ENCODE measurements at regions not wholly inside any gene's neighbourhood (a gene's known extent, or its start where the extent isn't known, plus 50 kb on each side); places are given as distances from the start of the nearest gene placed in this dataset.

- Histone ChIP-seq H3K9me3 (ENCODE audit: control insufficient read depth, insufficient read depth, low read depth, low read length) (no peaks in the 10 kb centered on the region), H3K4me1 (ENCODE audit: control insufficient read depth, insufficient read depth, low read length) (no peaks in the 10 kb centered on the region), H3K27me3 (ENCODE audit: control insufficient read depth, insufficient read depth, low read length) (no peaks in the 10 kb centered on the region), H3K27ac (ENCODE audit: low read depth, low read length) (no peak overlapping the region), H3K4me3 (ENCODE audit: low read depth, low read length) (no peak overlapping the region), H3K9ac (ENCODE audit: low read length) (no peak overlapping the region), H3K36me3 (ENCODE audit: control insufficient read depth, insufficient read depth, low read length) (no peaks in the 10 kb centered on the region)
Observed at GRCh38 chr12:59030415-59030814, 110.1 kb upstream of the LRIG3 start.

- H3K4me3 ChIP-seq (ENCODE audit: low read depth, low read length), result no peak overlapping the region
Observed at GRCh38 chr12:59027199-59027598, 106.9 kb upstream of the LRIG3 start.

GRCh38 chr12:59023861-59024424, 103.6 kb upstream of the LRIG3 start:
- H3K4me1 ChIP-seq (ENCODE audit: control insufficient read depth, insufficient read depth, low read length), result no peaks in the 10 kb centered on the region
- no peak overlapping the region for H3K27ac ChIP-seq (ENCODE audit: low read depth, low read length)
- no peaks in the 10 kb centered on the region for H3K9me3 ChIP-seq (ENCODE audit: control insufficient read depth, insufficient read depth, low read depth, low read length)
- no peaks in the 10 kb centered on the region for H3K36me3 ChIP-seq (ENCODE audit: control insufficient read depth, insufficient read depth, low read length)
- H3K4me3 ChIP-seq (ENCODE audit: low read depth, low read length), result no peak overlapping the region
- no peaks in the 10 kb centered on the region for H3K27me3 ChIP-seq (ENCODE audit: control insufficient read depth, insufficient read depth, low read length)
- H3K9ac ChIP-seq (ENCODE audit: low read length), result no peak overlapping the region

More at GRCh38 chr12:59027199-59027598, 106.9 kb upstream of the LRIG3 start:
- Histone ChIP-seq H3K4me1 (ENCODE audit: control insufficient read depth, insufficient read depth, low read length) (no peaks in the 10 kb centered on the region), H3K9ac (ENCODE audit: low read length) (no peak overlapping the region), H3K27ac (ENCODE audit: low read depth, low read length) (no peak overlapping the region), H3K9me3 (ENCODE audit: control insufficient read depth, insufficient read depth, low read depth, low read length) (no peaks in the 10 kb centered on the region), H3K36me3 (ENCODE audit: control insufficient read depth, insufficient read depth, low read length) (no peaks in the 10 kb centered on the region), H3K27me3 (ENCODE audit: control insufficient read depth, insufficient read depth, low read length) (no peaks in the 10 kb centered on the region)

GRCh38 chr12:59020073-59020946, 100.0 kb upstream of the LRIG3 start:
- Histone ChIP-seq H3K36me3 (ENCODE audit: control insufficient read depth, insufficient read depth, low read length) (no peaks in the 10 kb centered on the region), H3K9me3 (ENCODE audit: control insufficient read depth, insufficient read depth, low read depth, low read length) (no peaks in the 10 kb centered on the region), H3K9ac (ENCODE audit: low read length) (no peak overlapping the region), H3K4me1 (ENCODE audit: control insufficient read depth, insufficient read depth, low read length) (no peaks in the 10 kb centered on the region), H3K27ac (ENCODE audit: low read depth, low read length) (no peak overlapping the region), H3K27me3 (ENCODE audit: control insufficient read depth, insufficient read depth, low read length) (no peaks in the 10 kb centered on the region), H3K4me3 (ENCODE audit: low read depth, low read length) (no peak overlapping the region)

GRCh38 chr12:59014885-59015284, 94.6 kb upstream of the LRIG3 start:
- Histone ChIP-seq H3K4me1 (ENCODE audit: control insufficient read depth, insufficient read depth, low read length) (no peaks in the 10 kb centered on the region), H3K27ac (ENCODE audit: low read depth, low read length) (no peak overlapping the region), H3K4me3 (ENCODE audit: low read depth, low read length) (no peak overlapping the region), H3K27me3 (ENCODE audit: control insufficient read depth, insufficient read depth, low read length) (no peaks in the 10 kb centered on the region), H3K9me3 (ENCODE audit: control insufficient read depth, insufficient read depth, low read depth, low read length) (no peaks in the 10 kb centered on the region), H3K9ac (ENCODE audit: low read length) (no peak overlapping the region), H3K36me3 (ENCODE audit: control insufficient read depth, insufficient read depth, low read length) (no peaks in the 10 kb centered on the region)

- Histone ChIP-seq H3K36me3 (ENCODE audit: control insufficient read depth, insufficient read depth, low read length) (no peaks in the 10 kb centered on the region), H3K4me3 (ENCODE audit: low read depth, low read length) (no peak overlapping the region), H3K9me3 (ENCODE audit: control insufficient read depth, insufficient read depth, low read depth, low read length) (no peaks in the 10 kb centered on the region), H3K4me1 (ENCODE audit: control insufficient read depth, insufficient read depth, low read length) (no peaks in the 10 kb centered on the region), H3K27me3 (ENCODE audit: control insufficient read depth, insufficient read depth, low read length) (no peaks in the 10 kb centered on the region), H3K9ac (ENCODE audit: low read length) (no peak overlapping the region), H3K27ac (ENCODE audit: low read depth, low read length) (no peak overlapping the region)
Observed at GRCh38 chr12:59010941-59011340, 90.6 kb upstream of the LRIG3 start.

GRCh38 chr12:59010118-59010517, 89.8 kb upstream of the LRIG3 start:
- Histone ChIP-seq H3K4me1 (ENCODE audit: control insufficient read depth, insufficient read depth, low read length) (no peaks in the 10 kb centered on the region), H3K9me3 (ENCODE audit: control insufficient read depth, insufficient read depth, low read depth, low read length) (no peaks in the 10 kb centered on the region), H3K9ac (ENCODE audit: low read length) (no peak overlapping the region), H3K36me3 (ENCODE audit: control insufficient read depth, insufficient read depth, low read length) (no peaks in the 10 kb centered on the region), H3K27ac (ENCODE audit: low read depth, low read length) (no peak overlapping the region), H3K27me3 (ENCODE audit: control insufficient read depth, insufficient read depth, low read length) (no peaks in the 10 kb centered on the region), H3K4me3 (ENCODE audit: low read depth, low read length) (no peak overlapping the region)

GRCh38 chr12:59007620-59008019, 87.3 kb upstream of the LRIG3 start:
- no peaks in the 10 kb centered on the region for H3K27me3 ChIP-seq (ENCODE audit: control insufficient read depth, insufficient read depth, low read length)
- no peak overlapping the region for H3K9ac ChIP-seq (ENCODE audit: low read length)
- no peaks in the 10 kb centered on the region for H3K36me3 ChIP-seq (ENCODE audit: control insufficient read depth, insufficient read depth, low read length)
- H3K4me3 ChIP-seq (ENCODE audit: low read depth, low read length), result no peak overlapping the region
- no peak overlapping the region for H3K27ac ChIP-seq (ENCODE audit: low read depth, low read length)
- no peaks in the 10 kb centered on the region for H3K9me3 ChIP-seq (ENCODE audit: control insufficient read depth, insufficient read depth, low read depth, low read length)
- no peaks in the 10 kb centered on the region for H3K4me1 ChIP-seq (ENCODE audit: control insufficient read depth, insufficient read depth, low read length)

- Histone ChIP-seq H3K27ac (ENCODE audit: low read depth, low read length) (no peak overlapping the region), H3K36me3 (ENCODE audit: control insufficient read depth, insufficient read depth, low read length) (no peaks in the 10 kb centered on the region), H3K9ac (ENCODE audit: low read length) (no peak overlapping the region), H3K27me3 (ENCODE audit: control insufficient read depth, insufficient read depth, low read length) (no peaks in the 10 kb centered on the region), H3K9me3 (ENCODE audit: control insufficient read depth, insufficient read depth, low read depth, low read length) (no peaks in the 10 kb centered on the region), H3K4me3 (ENCODE audit: low read depth, low read length) (no peak overlapping the region), H3K4me1 (ENCODE audit: control insufficient read depth, insufficient read depth, low read length) (no peaks in the 10 kb centered on the region)
Observed at GRCh38 chr12:59005193-59005955, 85.1 kb upstream of the LRIG3 start.

- H3K9ac ChIP-seq (ENCODE audit: low read length), result no peak overlapping the region
- H3K36me3 ChIP-seq (ENCODE audit: control insufficient read depth, insufficient read depth, low read length), result no peaks in the 10 kb centered on the region
- no peaks in the 10 kb centered on the region for H3K9me3 ChIP-seq (ENCODE audit: control insufficient read depth, insufficient read depth, low read depth, low read length)
- H3K4me3 ChIP-seq (ENCODE audit: low read depth, low read length), result no peak overlapping the region
- no peak overlapping the region for H3K27ac ChIP-seq (ENCODE audit: low read depth, low read length)
- H3K4me1 ChIP-seq (ENCODE audit: control insufficient read depth, insufficient read depth, low read length), result no peaks in the 10 kb centered on the region
- H3K27me3 ChIP-seq (ENCODE audit: control insufficient read depth, insufficient read depth, low read length), result no peaks in the 10 kb centered on the region
Observed at GRCh38 chr12:59004456-59004855, 84.2 kb upstream of the LRIG3 start.
